ENCODE measurements at regions not wholly inside any gene's neighbourhood (a gene's known extent, or its start where the extent isn't known, plus 50 kb on each side); places are given as distances from the start of the nearest gene placed in this dataset.

DNA sequence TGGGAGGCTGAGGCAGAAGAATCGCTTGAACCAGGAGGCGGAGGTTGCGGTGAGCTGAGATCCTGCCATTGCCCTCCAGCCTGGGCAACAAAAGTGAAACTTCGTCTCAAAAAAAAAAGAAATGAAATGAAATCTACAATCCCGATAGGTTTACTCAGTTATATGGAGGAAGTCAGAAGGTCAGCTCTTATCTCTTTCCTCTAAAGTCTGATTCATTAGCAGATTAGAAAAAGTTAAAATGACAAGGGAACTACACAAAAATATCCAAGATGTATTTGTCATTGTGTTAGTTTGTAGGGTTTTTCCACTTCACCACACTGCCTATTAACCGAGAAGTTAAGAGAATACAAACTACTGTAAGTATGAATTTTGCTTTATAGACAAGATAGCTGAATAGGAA is 420.6 kb downstream of the SHQ1 start:
- Histone ChIP-seq H3F3A (ENCODE audit: low read depth) (no peaks in the 10 kb centered on the region), H3K79me2 (ENCODE audit: low read depth) (peaks cover 97% of the 10 kb centered on the region), H3K4me2 (no peak overlapping the region), H3K27ac (no peak overlapping the region), H3K36me3 (no peaks in the 10 kb centered on the region), H3K9ac (no peak overlapping the region), H2AFZ (replicated peaks) (no peak overlapping the region), H3K27me3 (no peaks in the 10 kb centered on the region), H3K4me3 (no peak overlapping the region), H3K4me1 (peaks cover 35% of the 10 kb centered on the region), H4K20me1 (ENCODE audit: low read depth) (peaks cover 81% of the 10 kb centered on the region), H3K9me3 (ENCODE audit: low read depth) (no peaks in the 10 kb centered on the region)
- Mint-ChIP-seq H3K36me3 (peaks cover 9% of the 10 kb centered on the region), H3K4me3 (no peak overlapping the region), H3K9me3 (peaks cover 14% of the 10 kb centered on the region), H3K4me1 (peaks cover 34% of the 10 kb centered on the region), H3K27ac (no peak overlapping the region), H3K27me3 (ENCODE audit: insufficient read depth, low read depth) (no peaks in the 10 kb centered on the region)
- TF ChIP-seq, protein P1, sequence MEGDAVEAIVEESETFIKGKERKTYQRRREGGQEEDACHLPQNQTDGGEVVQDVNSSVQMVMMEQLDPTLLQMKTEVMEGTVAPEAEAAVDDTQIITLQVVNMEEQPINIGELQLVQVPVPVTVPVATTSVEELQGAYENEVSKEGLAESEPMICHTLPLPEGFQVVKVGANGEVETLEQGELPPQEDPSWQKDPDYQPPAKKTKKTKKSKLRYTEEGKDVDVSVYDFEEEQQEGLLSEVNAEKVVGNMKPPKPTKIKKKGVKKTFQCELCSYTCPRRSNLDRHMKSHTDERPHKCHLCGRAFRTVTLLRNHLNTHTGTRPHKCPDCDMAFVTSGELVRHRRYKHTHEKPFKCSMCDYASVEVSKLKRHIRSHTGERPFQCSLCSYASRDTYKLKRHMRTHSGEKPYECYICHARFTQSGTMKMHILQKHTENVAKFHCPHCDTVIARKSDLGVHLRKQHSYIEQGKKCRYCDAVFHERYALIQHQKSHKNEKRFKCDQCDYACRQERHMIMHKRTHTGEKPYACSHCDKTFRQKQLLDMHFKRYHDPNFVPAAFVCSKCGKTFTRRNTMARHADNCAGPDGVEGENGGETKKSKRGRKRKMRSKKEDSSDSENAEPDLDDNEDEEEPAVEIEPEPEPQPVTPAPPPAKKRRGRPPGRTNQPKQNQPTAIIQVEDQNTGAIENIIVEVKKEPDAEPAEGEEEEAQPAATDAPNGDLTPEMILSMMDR (IDR thresholded peaks at IDR 0.05): no peak
- no peak for TF ChIP-seq EZH2phosphoT487 (IDR thresholded peaks at IDR 0.05)
- no peak for TF ChIP-seq EZH2 (IDR thresholded peaks at IDR 0.05)
- no peak for DNase-seq (ENCODE audit: low spot score)

DNA sequence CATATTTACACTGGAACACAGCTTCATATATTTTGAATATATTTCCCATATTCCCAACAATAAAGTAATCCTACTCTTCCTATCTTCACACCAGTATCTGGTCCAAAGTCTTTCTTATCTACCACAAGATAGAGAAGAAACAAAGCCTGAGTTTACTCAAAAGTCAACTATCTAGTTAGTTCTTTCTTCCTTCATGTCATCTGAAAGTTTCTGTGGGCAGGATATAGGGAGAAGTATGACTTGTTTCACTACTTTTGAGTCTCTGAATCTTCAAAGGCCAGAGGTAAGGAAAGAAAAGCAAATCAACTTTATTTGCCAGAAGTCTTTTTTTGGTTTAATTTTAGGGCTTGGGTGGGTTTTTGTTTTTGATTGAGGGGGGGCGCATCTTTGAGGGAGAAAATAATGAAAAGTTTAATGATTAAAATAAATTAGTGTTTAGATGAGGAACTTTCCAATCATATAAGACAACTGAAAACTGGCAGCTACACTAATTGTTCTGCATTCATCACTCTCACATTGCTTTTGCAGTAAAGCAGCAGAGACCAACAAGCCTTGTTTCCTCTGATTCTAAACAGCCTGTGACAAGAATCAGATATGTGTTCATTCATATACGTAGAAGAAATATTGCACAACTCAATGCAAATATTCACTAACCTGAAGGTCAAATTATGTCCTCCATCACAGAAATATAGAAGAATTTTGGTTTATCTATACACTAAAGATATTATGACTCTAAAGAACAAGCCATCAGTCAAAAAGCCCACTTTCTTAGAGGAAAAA is 421.4 kb downstream of the SHQ1 start:
- H3K9me3 Mint-ChIP-seq: peaks cover 22% of the 10 kb centered on the region
- Histone ChIP-seq H3K4me3 (no peak overlapping the region), H3K36me3 (peaks cover 4% of the 10 kb centered on the region), H3K4me1 (peaks cover 35% of the 10 kb centered on the region), H3K9me3 (ENCODE audit: low read depth) (no peaks in the 10 kb centered on the region), H3F3A (ENCODE audit: low read depth) (no peaks in the 10 kb centered on the region), H2AFZ (replicated peaks) (no peak overlapping the region), H3K27ac (no peak overlapping the region), H4K20me1 (ENCODE audit: low read depth) (peaks cover 72% of the 10 kb centered on the region), H3K9ac (no peak overlapping the region), H3K79me2 (ENCODE audit: low read depth) (peaks cover 97% of the 10 kb centered on the region), H3K4me2 (peak overlapping the region; percentile 23), H3K27me3 (no peaks in the 10 kb centered on the region)
- no peak for TF ChIP-seq EZH2 (IDR thresholded peaks at IDR 0.05)
- TF ChIP-seq EZH2phosphoT487 (IDR thresholded peaks at IDR 0.05): no peak
- TF ChIP-seq, protein P1 (IDR thresholded peaks at IDR 0.05): no peak
- peaks cover 34% of the 10 kb centered on the region for H3K4me1 Mint-ChIP-seq
- no peak overlapping the region for H3K27ac Mint-ChIP-seq
- DNase-seq (ENCODE audit: low spot score): no peak
- peaks cover 17% of the 10 kb centered on the region for H3K36me3 Mint-ChIP-seq
- no peaks in the 10 kb centered on the region for H3K27me3 Mint-ChIP-seq (ENCODE audit: insufficient read depth, low read depth)
- no peak overlapping the region for H3K4me3 Mint-ChIP-seq

DNA sequence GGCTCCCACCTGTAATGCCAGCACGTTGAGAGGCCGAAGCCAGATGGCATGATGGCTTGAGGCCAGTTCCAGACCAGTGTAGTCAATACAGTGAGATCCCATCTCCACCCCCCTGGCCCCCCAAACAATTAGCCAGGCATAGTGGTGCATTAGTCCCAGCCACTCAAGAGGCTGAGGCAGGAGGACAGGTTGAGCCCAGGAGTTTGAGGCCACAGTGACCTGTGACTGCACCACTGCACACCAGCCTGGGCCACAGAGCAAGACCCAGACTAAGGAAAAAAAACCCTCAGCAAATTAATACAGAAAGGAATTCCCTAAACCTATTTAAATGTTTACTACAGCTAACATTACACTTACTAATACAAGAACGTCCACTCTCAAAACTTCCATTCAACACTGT is 424.6 kb downstream of the SHQ1 start:
- Mint-ChIP-seq H3K27ac (no peak overlapping the region), H3K36me3 (peaks cover 33% of the 10 kb centered on the region), H3K9me3 (peaks cover 44% of the 10 kb centered on the region), H3K27me3 (ENCODE audit: insufficient read depth, low read depth) (no peaks in the 10 kb centered on the region), H3K4me3 (no peak overlapping the region), H3K4me1 (peaks cover 28% of the 10 kb centered on the region)
- Histone ChIP-seq H3K9ac (no peak overlapping the region), H3K4me2 (no peak overlapping the region), H3K27ac (no peak overlapping the region), H3K4me1 (peaks cover 28% of the 10 kb centered on the region), H3K27me3 (no peaks in the 10 kb centered on the region), H3K9me3 (ENCODE audit: low read depth) (peaks cover 9% of the 10 kb centered on the region), H2AFZ (replicated peaks) (no peak overlapping the region), H3K36me3 (peaks cover 5% of the 10 kb centered on the region), H4K20me1 (ENCODE audit: low read depth) (peaks cover 60% of the 10 kb centered on the region), H3K4me3 (no peak overlapping the region), H3K79me2 (ENCODE audit: low read depth) (peaks cover 100% of the 10 kb centered on the region), H3F3A (ENCODE audit: low read depth) (no peaks in the 10 kb centered on the region)
- DNase-seq (ENCODE audit: low spot score): no peak
- TF ChIP-seq, protein P1 (IDR thresholded peaks at IDR 0.05): no peak
- TF ChIP-seq EZH2 (IDR thresholded peaks at IDR 0.05) (no peak), EZH2phosphoT487 (IDR thresholded peaks at IDR 0.05) (no peak)
